Lower leg skin (tissue), 3 donors: ENCODE measurements at regions not wholly inside any gene's neighbourhood (a gene's known extent, or its start where the extent isn't known, plus 50 kb on each side); places are given as distances from the start of the nearest gene placed in this dataset.

Source experiments
- POLR2A ChIP-seq, 2 donors: fragments of 450-650 bp; IDR thresholded peaks; one replicate each; pipeline ENCODE4 v1.6.1; 2016 to 2017; ENCODE audit warnings: antibody characterized with exemption in 2 of 2, mild to moderate bottlenecking in 1 of 2, moderate library complexity in 1 of 2
- TF ChIP-seq, protein P1 (sequence below), 3 donors: fragments of 450-650 bp; IDR thresholded peaks; one replicate each; pipeline ENCODE4 v1.5.1; 2016; ENCODE audit warnings: antibody characterized with exemption in 3 of 3, mild to moderate bottlenecking in 3 of 3, moderate library complexity in 2 of 3

- TF ChIP-seq POLR2A (IDR thresholded peaks at IDR 0.05): no peak
- TF ChIP-seq, protein P1, sequence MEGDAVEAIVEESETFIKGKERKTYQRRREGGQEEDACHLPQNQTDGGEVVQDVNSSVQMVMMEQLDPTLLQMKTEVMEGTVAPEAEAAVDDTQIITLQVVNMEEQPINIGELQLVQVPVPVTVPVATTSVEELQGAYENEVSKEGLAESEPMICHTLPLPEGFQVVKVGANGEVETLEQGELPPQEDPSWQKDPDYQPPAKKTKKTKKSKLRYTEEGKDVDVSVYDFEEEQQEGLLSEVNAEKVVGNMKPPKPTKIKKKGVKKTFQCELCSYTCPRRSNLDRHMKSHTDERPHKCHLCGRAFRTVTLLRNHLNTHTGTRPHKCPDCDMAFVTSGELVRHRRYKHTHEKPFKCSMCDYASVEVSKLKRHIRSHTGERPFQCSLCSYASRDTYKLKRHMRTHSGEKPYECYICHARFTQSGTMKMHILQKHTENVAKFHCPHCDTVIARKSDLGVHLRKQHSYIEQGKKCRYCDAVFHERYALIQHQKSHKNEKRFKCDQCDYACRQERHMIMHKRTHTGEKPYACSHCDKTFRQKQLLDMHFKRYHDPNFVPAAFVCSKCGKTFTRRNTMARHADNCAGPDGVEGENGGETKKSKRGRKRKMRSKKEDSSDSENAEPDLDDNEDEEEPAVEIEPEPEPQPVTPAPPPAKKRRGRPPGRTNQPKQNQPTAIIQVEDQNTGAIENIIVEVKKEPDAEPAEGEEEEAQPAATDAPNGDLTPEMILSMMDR (IDR thresholded peaks at IDR 0.05): no peak
Measured at GRCh38 chr11:115887727-115888126, 383.5 kb upstream of the CADM1 start.
